HEK293 (cell line): ENCODE measurements at regions not wholly inside any gene's neighbourhood (a gene's known extent, or its start where the extent isn't known, plus 50 kb on each side); places are given as distances from the start of the nearest gene placed in this dataset.

Source experiments
- CTCF ChIP-seq: fragments of 450-650 bp; formaldehyde crosslinking; IDR thresholded peaks from 2 replicates; pipeline ENCODE4 v1.5.1; 2016; ENCODE audit warnings: missing biosample characterization, missing genetic modification characterization
- HOXC10 ChIP-seq: sonication (generic); formaldehyde crosslinking; IDR thresholded peaks from 2 replicates; pipeline ENCODE4 v1.8.1; 2023; ENCODE audit warnings: mild to moderate bottlenecking, missing genetic modification reagents
- MZF1 ChIP-seq: fragments of 450-650 bp; formaldehyde crosslinking; IDR thresholded peaks from 2 replicates; pipeline ENCODE4 v1.5.1; 2017; ENCODE audit warnings: missing biosample characterization, missing genetic modification characterization, borderline replicate concordance
- PATZ1 ChIP-seq: fragments of 450-650 bp; formaldehyde crosslinking; IDR thresholded peaks from 2 replicates; pipeline ENCODE4 v1.5.1; 2016; ENCODE audit warnings: missing biosample characterization, missing genetic modification characterization
- ZNF211 ChIP-seq: fragments of 450-650 bp; formaldehyde crosslinking; IDR thresholded peaks from 2 replicates; pipeline ENCODE4 v1.5.1; 2016; ENCODE audit warnings: low read depth, missing biosample characterization, missing genetic modification characterization
- ZNF311 ChIP-seq: fragments of 450-650 bp; formaldehyde crosslinking; IDR thresholded peaks from 2 replicates; pipeline ENCODE4 v1.5.1; 2017; ENCODE audit warnings: missing biosample characterization, missing genetic modification characterization, borderline replicate concordance
- ZNF510 ChIP-seq: fragments of 450-650 bp; formaldehyde crosslinking; IDR thresholded peaks from 2 replicates; pipeline ENCODE4 v1.5.1; 2018; ENCODE audit warnings: mild to moderate bottlenecking, missing genetic modification characterization, missing biosample characterization; ENCODE audit not compliant: insufficient replicate concordance
- ZNF792 ChIP-seq: fragments of 450-650 bp; formaldehyde crosslinking; IDR thresholded peaks from 2 replicates; pipeline ENCODE4 v1.5.1; 2016; ENCODE audit warnings: missing biosample characterization, missing genetic modification characterization
- TF ChIP-seq, protein P1 (sequence below): IDR thresholded peaks from 2 replicates; pipeline ENCODE4 v1.6.1; 2011; ENCODE audit warnings: mild to moderate bottlenecking, low read depth, low read length, borderline replicate concordance
- TF ChIP-seq, protein P2 (sequence below): fragments of 450-650 bp; formaldehyde crosslinking; IDR thresholded peaks from 2 replicates; pipeline ENCODE4 v1.5.1; 2016; ENCODE audit warnings: missing biosample characterization, missing genetic modification characterization
- TF ChIP-seq, protein P3 (sequence below): fragments of 450-650 bp; formaldehyde crosslinking; IDR thresholded peaks from 2 replicates; pipeline ENCODE4 v1.5.1; 2016; ENCODE audit warnings: missing biosample characterization, missing genetic modification characterization, borderline replicate concordance

DNA sequence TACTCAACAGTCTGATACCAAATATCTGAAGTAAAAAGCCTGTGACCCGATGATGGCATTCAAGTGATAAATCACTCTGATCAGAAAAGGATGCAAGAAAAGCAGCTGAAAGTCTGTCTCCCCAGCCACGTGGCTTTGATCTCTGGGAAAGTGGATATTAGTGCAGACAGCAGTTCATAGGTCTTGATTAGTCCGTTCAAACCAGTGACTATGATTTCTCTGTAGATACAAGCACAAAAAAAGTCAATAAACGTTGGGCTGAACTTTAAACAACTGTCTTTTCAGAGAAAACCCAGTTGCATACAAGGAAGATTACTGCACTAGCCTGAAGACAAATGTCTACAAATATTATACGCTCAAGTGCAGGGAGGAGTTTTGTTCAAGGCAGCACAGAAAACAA lies 107.7 kb upstream of the CDC42EP3 start:
- TF ChIP-seq ZNF211 (tag by site-specific recombination) (no peak), CTCF (tag by site-specific recombination) (no peak), ZNF792 (no peak), ZNF510 (no peak), MZF1 (no peak), HOXC10 (CRISPR knock-in tag) (no peak), PATZ1 (tag by site-specific recombination) (no peak), ZNF311 (tag by site-specific recombination) (no peak)
- TF ChIP-seq, protein P1, sequence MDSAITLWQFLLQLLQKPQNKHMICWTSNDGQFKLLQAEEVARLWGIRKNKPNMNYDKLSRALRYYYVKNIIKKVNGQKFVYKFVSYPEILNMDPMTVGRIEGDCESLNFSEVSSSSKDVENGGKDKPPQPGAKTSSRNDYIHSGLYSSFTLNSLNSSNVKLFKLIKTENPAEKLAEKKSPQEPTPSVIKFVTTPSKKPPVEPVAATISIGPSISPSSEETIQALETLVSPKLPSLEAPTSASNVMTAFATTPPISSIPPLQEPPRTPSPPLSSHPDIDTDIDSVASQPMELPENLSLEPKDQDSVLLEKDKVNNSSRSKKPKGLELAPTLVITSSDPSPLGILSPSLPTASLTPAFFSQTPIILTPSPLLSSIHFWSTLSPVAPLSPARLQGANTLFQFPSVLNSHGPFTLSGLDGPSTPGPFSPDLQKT = no peak
- TF ChIP-seq, protein P2, sequence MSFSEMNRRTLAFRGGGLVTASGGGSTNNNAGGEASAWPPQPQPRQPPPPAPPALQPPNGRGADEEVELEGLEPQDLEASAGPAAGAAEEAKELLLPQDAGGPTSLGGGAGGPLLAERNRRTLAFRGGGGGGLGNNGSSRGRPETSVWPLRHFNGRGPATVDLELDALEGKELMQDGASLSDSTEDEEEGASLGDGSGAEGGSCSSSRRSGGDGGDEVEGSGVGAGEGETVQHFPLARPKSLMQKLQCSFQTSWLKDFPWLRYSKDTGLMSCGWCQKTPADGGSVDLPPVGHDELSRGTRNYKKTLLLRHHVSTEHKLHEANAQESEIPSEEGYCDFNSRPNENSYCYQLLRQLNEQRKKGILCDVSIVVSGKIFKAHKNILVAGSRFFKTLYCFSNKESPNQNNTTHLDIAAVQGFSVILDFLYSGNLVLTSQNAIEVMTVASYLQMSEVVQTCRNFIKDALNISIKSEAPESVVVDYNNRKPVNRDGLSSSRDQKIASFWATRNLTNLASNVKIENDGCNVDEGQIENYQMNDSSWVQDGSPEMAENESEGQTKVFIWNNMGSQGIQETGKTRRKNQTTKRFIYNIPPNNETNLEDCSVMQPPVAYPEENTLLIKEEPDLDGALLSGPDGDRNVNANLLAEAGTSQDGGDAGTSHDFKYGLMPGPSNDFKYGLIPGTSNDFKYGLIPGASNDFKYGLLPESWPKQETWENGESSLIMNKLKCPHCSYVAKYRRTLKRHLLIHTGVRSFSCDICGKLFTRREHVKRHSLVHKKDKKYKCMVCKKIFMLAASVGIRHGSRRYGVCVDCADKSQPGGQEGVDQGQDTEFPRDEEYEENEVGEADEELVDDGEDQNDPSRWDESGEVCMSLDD (tag by site-specific recombination) = no peak
- TF ChIP-seq, protein P3, sequence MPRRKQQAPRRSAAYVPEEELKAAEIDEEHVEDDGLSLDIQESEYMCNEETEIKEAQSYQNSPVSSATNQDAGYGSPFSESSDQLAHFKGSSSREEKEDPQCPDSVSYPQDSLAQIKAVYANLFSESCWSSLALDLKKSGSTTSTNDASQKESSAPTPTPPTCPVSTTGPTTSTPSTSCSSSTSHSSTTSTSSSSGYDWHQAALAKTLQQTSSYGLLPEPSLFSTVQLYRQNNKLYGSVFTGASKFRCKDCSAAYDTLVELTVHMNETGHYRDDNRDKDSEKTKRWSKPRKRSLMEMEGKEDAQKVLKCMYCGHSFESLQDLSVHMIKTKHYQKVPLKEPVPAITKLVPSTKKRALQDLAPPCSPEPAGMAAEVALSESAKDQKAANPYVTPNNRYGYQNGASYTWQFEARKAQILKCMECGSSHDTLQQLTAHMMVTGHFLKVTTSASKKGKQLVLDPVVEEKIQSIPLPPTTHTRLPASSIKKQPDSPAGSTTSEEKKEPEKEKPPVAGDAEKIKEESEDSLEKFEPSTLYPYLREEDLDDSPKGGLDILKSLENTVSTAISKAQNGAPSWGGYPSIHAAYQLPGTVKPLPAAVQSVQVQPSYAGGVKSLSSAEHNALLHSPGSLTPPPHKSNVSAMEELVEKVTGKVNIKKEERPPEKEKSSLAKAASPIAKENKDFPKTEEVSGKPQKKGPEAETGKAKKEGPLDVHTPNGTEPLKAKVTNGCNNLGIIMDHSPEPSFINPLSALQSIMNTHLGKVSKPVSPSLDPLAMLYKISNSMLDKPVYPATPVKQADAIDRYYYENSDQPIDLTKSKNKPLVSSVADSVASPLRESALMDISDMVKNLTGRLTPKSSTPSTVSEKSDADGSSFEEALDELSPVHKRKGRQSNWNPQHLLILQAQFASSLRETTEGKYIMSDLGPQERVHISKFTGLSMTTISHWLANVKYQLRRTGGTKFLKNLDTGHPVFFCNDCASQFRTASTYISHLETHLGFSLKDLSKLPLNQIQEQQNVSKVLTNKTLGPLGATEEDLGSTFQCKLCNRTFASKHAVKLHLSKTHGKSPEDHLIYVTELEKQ (tag by site-specific recombination) = no peak
